PC-3 (cell line): ENCODE measurements at regions not wholly inside any gene's neighbourhood (a gene's known extent, or its start where the extent isn't known, plus 50 kb on each side); places are given as distances from the start of the nearest gene placed in this dataset.

ENCODE experiments used
- CTCF ChIP-seq: fragments of 300-600 bp; sonication (generic); conservative IDR thresholded peaks from 2 replicates; pipeline ENCODE4 v1.5.1; 2017; ENCODE audit warnings: antibody characterized with exemption, low read depth, mild to moderate bottlenecking, low read length
- EZH2 ChIP-seq: fragments of 300-600 bp; sonication (generic); IDR thresholded peaks from one replicate; pipeline ENCODE4 v1.6.1; 2017; ENCODE audit warnings: antibody characterized with exemption, mild to moderate bottlenecking, low read length; ENCODE audit not compliant: unreplicated experiment
- EZH2phosphoT487 ChIP-seq: fragments of 300-600 bp; sonication (generic); IDR thresholded peaks from 2 replicates; pipeline ENCODE4 v1.6.1; 2018; ENCODE audit warnings: mild to moderate bottlenecking, antibody characterized with exemption, low read length, borderline replicate concordance

GRCh38 chr3:1752205-1752604, 346.5 kb upstream of the CNTN4 start:
- no peak for TF ChIP-seq CTCF
- no peak for TF ChIP-seq EZH2phosphoT487
- TF ChIP-seq EZH2 = no peak
